D341Med (cell line): ENCODE measurements at regions not wholly inside any gene's neighbourhood (a gene's known extent, or its start where the extent isn't known, plus 50 kb on each side); places are given as distances from the start of the nearest gene placed in this dataset.
"Not testable (repeated sequence)": the region's sequence is repeated elsewhere in the genome, so short reads cannot be mapped to it uniquely, and the experiment has no call there.

Experiments used
- DNase-seq: peaks from one replicate; pipeline ENCODE4 v3.0.0; 2012; ENCODE audit warnings: low spot score

DNA sequence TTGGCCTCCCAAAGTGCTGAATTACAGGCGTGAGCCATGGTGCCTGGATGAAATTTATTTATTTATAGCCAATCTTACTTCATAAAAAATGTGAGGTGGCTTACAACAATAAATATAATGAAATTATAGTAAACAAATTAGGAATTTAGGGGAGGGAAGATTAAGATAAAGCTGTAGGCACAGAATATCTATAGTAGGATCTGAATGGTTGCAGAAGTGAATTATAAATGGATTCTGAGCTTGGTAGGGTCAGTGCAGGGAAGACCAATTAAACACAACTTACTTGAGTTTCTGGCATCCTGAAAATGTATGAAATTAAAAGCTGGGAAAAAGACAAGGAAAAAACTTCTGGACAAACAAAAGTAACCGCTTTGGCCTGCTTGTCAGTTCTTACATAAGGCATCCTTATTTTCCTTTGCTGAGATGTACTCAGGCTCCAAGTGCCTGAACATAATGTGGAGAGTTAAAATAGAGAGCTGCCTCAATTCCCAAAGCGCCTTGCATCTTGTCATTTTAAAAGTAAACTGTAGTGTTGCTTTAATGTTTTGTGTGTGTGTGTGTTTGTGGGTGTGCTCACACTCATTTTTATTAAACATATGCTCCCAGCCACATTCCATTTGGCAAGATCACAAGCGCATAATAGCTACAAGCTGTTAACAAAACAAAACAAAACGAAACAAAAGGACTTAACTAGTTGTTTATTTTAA is 247.3 kb downstream of the S1PR1 start:
- DNase-seq: no peak

GRCh38 chr1:101484689-101485338 is 248.0 kb downstream of the S1PR1 start:
- DNase-seq: no peak

GRCh38 chr1:101485712-101486111 is 248.9 kb downstream of the S1PR1 start:
- no peak for DNase-seq

DNA sequence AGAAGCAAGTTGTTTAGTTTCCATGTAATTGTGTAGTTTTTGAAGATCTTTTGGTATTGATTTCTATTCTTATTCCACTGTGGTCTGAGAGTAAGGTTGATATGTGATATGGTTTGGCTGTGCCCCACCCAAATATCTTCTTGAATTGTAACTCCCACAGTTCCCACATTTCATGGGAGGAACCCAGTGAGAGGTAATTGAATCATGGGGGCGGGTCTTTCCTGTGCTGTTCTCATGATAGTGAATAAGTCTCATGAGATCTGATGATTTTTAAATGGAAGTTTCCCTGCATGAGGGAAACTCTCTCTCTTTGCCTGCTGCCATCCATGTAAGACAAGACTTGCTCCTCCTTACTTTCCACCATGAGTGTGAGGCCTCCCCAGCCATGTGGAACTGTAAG is 255.3 kb downstream of the S1PR1 start:
- not testable (repeated sequence) for DNase-seq

GRCh38 chr1:101493920-101494319 is 257.1 kb downstream of the S1PR1 start:
- not testable (repeated sequence) for DNase-seq

DNA sequence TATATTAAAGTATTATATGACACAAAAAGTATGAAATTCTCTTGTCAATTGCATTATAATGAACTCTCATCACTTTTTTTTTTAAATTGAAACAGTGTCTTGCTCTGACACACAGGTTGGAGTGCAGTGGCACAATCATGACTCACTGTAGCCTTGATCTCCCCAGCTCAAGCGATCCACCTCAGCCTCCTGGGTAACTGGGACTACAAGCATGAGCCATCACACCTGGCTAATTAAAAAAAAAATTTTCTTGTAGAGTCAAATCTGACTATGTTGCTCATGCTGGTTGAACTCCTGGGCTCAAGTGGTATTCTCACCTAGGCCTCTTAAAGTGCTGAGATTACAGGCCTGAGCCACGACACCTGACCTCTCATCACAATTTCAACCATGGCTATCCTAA is 259.3 kb downstream of the S1PR1 start:
- no peak for DNase-seq

GRCh38 chr1:101497881-101498559 is 261.2 kb downstream of the S1PR1 start:
- no peak for DNase-seq

DNA sequence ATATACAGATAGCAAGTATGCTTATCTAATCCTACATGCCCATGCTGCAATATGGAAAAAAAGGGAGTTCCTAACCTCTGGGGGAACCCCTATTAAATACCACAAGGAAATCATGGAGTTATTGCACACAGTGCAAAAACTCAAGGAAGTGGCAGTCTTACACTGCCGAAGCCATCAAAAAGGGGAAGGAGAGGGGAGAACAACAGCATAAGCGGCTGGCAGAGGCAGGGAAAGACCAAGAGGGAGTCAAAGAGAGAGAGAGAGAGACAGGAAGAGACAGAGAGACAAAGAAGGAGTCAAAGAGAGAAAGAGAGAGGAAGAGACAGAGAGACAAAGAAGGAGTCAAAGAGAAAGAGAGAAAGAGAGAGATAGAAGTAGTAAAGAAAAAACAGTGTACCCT is 267.3 kb downstream of the S1PR1 start:
- DNase-seq: not testable (repeated sequence)

DNA sequence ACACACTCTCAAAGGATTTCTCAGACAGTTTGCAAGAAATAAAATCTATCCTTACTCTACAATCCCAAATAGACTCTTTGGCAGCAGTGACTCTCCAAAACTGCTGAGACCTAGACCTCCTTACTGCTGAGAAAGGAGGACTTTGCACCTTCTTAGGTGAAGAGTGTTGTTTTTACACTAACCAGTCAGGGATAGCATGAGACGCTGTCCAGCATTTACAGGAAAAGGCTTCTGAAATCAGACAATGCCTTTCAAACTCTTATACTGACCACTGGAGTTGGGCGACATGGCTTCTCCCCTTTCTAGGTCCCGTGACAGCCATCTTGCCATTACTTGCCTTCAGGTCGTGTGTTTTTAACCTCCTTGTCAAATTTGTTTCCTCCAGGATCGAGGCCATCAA is 268.4 kb downstream of the S1PR1 start:
- not testable (repeated sequence) for DNase-seq

DNA sequence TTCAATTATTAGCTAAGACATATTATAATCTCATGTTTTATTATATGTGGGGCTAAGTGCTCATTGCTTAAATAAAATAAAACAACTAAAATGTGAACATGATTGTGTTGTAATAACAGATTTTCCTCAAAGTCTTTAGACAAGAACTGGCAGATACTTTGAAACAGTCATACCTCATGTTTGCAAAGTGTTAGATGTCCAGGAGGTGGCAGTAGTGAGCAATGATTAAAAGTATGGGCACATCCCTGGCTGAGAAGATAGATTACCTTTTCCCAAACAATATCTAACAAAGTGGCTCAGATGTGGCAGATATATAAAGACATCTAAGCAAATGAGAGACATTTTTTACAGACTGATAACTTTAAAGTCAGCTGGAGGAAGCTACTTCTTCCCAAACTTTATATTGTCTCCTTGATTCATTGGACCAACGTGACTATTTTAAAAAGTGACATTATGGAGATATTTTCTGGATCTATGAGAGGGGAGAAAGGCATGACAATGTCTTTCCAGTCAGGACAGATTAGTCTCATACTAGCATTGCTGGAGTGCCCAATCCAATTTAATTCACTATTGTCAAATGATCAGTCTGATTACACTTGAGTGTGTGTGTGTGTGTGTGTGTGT is 269.8 kb downstream of the S1PR1 start:
- DNase-seq: peak; percentile 52

DNA sequence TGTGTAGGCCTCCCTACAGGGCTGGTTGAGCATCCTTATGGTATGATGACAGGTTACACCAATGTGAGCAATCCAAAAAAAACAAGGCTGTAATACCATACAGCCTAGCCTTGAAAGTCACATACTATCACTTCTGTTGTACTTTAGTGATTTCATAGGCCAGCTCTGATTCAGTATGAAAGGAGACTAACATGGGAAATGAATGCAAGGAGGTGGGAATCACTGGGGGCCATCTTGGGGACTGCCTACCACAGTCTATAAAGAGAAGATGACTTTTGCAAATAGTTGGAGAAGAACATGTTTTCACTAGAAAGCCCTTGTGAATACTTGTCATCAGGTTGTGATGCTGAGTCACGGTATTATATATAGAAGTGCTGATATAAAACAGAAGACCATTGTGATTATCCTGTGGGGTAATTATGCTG is 270.7 kb downstream of the S1PR1 start:
- no peak for DNase-seq

- no peak for DNase-seq
Measured at GRCh38 chr1:101508913-101509312, 272.1 kb downstream of the S1PR1 start.

- DNase-seq: no peak
Measured at GRCh38 chr1:101509370-101509769, 272.6 kb downstream of the S1PR1 start.

- DNase-seq: no peak
Measured at GRCh38 chr1:101511202-101511891, 274.5 kb downstream of the S1PR1 start.

DNA sequence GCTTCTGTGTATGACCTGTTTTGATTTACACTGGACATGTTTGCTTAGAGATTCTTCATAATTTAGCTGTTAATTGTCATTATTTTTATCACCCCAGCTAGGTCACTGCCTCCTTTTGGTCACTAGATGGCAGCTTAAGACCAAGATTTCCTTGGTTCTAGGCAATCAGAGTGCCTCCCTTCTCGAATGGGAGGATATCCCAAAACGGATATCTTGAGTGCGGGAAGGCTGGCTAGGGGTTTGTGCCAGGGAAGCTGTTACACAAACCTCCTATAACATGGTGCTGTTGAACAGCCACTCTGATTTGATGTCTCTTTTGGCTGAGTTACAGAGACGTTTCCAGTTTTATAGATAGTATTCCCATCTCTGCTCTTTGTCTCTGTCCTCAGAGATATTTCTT is 283.5 kb downstream of the S1PR1 start:
- peak; percentile 63 for DNase-seq

GRCh38 chr1:101522486-101522885 is 285.7 kb downstream of the S1PR1 start:
- no peak for DNase-seq

- no peak for DNase-seq
Measured at GRCh38 chr1:101526813-101527212, 290.0 kb downstream of the S1PR1 start.

GRCh38 chr1:101532377-101532776 is 295.6 kb downstream of the S1PR1 start:
- DNase-seq: no peak

DNA sequence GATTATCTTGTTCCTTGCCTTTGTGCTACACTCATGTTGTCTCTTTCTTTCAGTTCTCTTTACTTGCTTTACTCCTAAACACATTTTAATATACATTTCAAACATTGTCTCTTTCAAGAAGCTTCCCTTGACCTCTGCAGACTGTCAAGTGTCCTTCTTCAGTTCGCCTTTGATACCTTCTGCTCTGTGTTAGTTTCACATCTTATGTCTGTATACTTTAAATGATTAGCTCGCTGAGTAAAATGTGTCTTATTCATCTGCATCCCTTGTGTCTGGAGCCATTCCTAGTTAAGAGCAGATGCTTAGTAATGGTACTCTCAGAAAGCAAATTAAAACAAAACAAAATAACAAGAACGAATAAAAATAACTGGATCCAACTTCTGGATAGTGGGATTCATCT is 303.3 kb downstream of the S1PR1 start:
- no peak for DNase-seq

DNA sequence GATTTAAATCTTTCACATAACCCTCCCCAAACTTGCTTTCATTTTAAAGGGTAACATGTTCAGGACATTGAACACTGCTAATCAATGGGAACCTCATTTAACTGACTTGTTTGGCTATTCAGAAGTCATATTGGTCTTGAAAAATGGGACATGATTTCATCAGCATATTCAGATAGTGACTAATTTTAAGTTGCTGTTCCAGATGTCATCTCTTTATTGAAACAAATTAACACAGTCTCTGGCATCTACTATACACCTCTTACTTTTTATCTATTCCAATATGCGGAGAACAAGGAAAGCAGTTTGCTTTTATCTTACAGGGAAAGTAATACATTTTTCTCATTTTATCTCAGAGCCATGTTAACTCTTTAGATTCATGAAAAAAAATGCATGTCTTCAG is 310.1 kb downstream of the S1PR1 start:
- DNase-seq: no peak

- no peak for DNase-seq
Measured at GRCh38 chr1:101547357-101547756, 310.5 kb downstream of the S1PR1 start.

- no peak for DNase-seq
Measured at GRCh38 chr1:101548376-101548775, 311.6 kb downstream of the S1PR1 start.
